ENCODE measurements at regions not wholly inside any gene's neighbourhood (a gene's known extent, or its start where the extent isn't known, plus 50 kb on each side); places are given as distances from the start of the nearest gene placed in this dataset.

GRCh38 chr17:33952425-33952824 lies 302.7 kb upstream of the CCL2 start:
- no peak for TF ChIP-seq CTCF (IDR thresholded peaks at IDR 0.05)
- Histone ChIP-seq H3K27ac (ENCODE audit: low read depth in 1 of 2, low read length in 2 of 2) (no peak overlapping the region), H3K79me2 (ENCODE audit: insufficient read depth, low read length) (no peaks in the 10 kb centered on the region), H3K4me1 (ENCODE audit: control insufficient read depth in 1 of 2, insufficient read depth in 2 of 2, low read length in 2 of 2) (peaks cover 0 to 10% of the 10 kb centered on the region in 2 donors), H3K4me3 (replicated peaks in 1 of 3; ENCODE audit: low read depth in 2 of 3, low read length in 3 of 3) (no peak overlapping the region), H3K4me2 (replicated peaks; ENCODE audit: extremely low read depth, low read length, poor library complexity, severe bottlenecking) (no peak overlapping the region), H3K9me3 (replicated peaks in 1 of 2; ENCODE audit: control insufficient read depth in 1 of 2, insufficient read depth in 1 of 2, low read length in 2 of 2) (no peaks in the 10 kb centered on the region), H3K27me3 (ENCODE audit: control insufficient read depth in 2 of 2, insufficient read depth in 2 of 2, low read length in 2 of 2) (no peaks in the 10 kb centered on the region), H3K36me3 (replicated peaks in 1 of 2; ENCODE audit: control insufficient read depth in 1 of 2, insufficient read depth in 2 of 2, low read length in 2 of 2) (no peaks in the 10 kb centered on the region), H4K20me1 (ENCODE audit: insufficient read depth, low read length) (no peaks in the 10 kb centered on the region), H2AFZ (ENCODE audit: insufficient read depth, low read depth, low read length, poor library complexity, severe bottlenecking) (no peak overlapping the region), H3K9ac (ENCODE audit: insufficient read depth, low read length, poor library complexity, severe bottlenecking) (no peak overlapping the region)
- Mint-ChIP-seq H3K27ac (no peak overlapping the region), H3K4me3 (no peak overlapping the region), H3K27me3 (ENCODE audit: low read depth in 3 of 3) (peaks cover 0 to 2% (median 0%) of the 10 kb centered on the region in 3 donors), H3K36me3 (no peaks in the 10 kb centered on the region), H3K9me3 (no peaks in the 10 kb centered on the region), H3K4me1 (peaks cover 16% of the 10 kb centered on the region)
- no peak for DNase-seq
- intact Hi-C loops (cut with micrococcal nuclease), result no loop called here
- 60% methylated on average over 1 of the region's 1 CpG for WGBS (ENCODE audit: insufficient coverage)

GRCh38 chr17:33954597-33954996 lies 300.5 kb upstream of the CCL2 start:
- 10% methylated on average over 2 of the region's 3 CpGs for WGBS (ENCODE audit: insufficient coverage)
- no peak for TF ChIP-seq CTCF (IDR thresholded peaks at IDR 0.05)
- H3K4me1 Mint-ChIP-seq, result peaks cover 16% of the 10 kb centered on the region
- no peak for DNase-seq
- Histone ChIP-seq H3K4me3 (replicated peaks in 1 of 3; ENCODE audit: low read depth in 2 of 3, low read length in 3 of 3) (no peak overlapping the region), H2AFZ (ENCODE audit: insufficient read depth, low read depth, low read length, poor library complexity, severe bottlenecking) (no peak overlapping the region), H3K9me3 (replicated peaks in 1 of 2; ENCODE audit: control insufficient read depth in 1 of 2, insufficient read depth in 1 of 2, low read length in 2 of 2) (peaks cover 0 to 9% of the 10 kb centered on the region in 2 donors), H3K27ac (ENCODE audit: low read depth in 1 of 2, low read length in 2 of 2) (no peak overlapping the region), H3K4me2 (replicated peaks; ENCODE audit: extremely low read depth, low read length, poor library complexity, severe bottlenecking) (no peak overlapping the region), H3K9ac (ENCODE audit: insufficient read depth, low read length, poor library complexity, severe bottlenecking) (no peak overlapping the region), H3K4me1 (ENCODE audit: control insufficient read depth in 1 of 2, insufficient read depth in 2 of 2, low read length in 2 of 2) (peaks cover 0 to 10% of the 10 kb centered on the region in 2 donors), H3K36me3 (replicated peaks in 1 of 2; ENCODE audit: control insufficient read depth in 1 of 2, insufficient read depth in 2 of 2, low read length in 2 of 2) (no peaks in the 10 kb centered on the region), H4K20me1 (ENCODE audit: insufficient read depth, low read length) (no peaks in the 10 kb centered on the region), H3K79me2 (ENCODE audit: insufficient read depth, low read length) (no peaks in the 10 kb centered on the region), H3K27me3 (ENCODE audit: control insufficient read depth in 2 of 2, insufficient read depth in 2 of 2, low read length in 2 of 2) (no peaks in the 10 kb centered on the region)
- H3K9me3 Mint-ChIP-seq, result peaks cover 6 to 16% (median 13%) of the 10 kb centered on the region in 7 donors
- intact Hi-C loops (cut with micrococcal nuclease), result no loop called here
- H3K36me3 Mint-ChIP-seq, result no peaks in the 10 kb centered on the region
- no peak overlapping the region for H3K27ac Mint-ChIP-seq
- peaks cover 0 to 2% (median 2%) of the 10 kb centered on the region in 3 donors for H3K27me3 Mint-ChIP-seq (ENCODE audit: low read depth in 3 of 3)
- no peak overlapping the region for H3K4me3 Mint-ChIP-seq

Measured in CD14-positive monocyte (primary cell).